ENCODE measurements at regions not wholly inside any gene's neighbourhood (a gene's known extent, or its start where the extent isn't known, plus 50 kb on each side); places are given as distances from the start of the nearest gene placed in this dataset.

DNA sequence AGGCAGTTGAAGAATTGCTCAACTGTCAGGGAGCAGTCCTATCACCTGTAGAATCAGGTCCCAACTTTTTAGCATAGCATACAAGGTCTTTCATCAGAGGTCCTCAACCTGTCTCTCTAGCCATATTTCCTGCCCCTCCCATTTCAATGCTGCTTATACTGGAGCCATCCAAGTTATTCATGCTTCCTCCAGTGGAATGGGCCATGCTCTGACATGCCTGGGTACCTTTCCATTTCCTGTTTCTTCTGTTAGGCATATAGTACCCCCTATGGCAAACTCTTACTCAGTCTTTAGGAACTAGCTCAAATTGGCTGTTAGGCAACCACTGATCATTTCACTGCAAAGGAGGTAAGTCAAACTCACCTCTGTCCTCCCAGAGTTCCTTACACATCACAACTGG, 51.0 kb upstream of the ABCA12 start:
- TF ChIP-seq FOXP1 (IDR thresholded peaks at IDR 0.05) (no peak), FOXP1 (CRISPR knock-in tag; IDR thresholded peaks at IDR 0.05) (no peak), ZNF350 (CRISPR knock-in tag; IDR thresholded peaks at IDR 0.05; ENCODE audit: borderline replicate concordance, low read depth) (no peak), POLR2A (IDR thresholded peaks at IDR 0.05; ENCODE audit: insufficient read depth in 1 of 2, low read depth in 2 of 2, low read length in 2 of 2) (no peak), SIX4 (CRISPR knock-in tag; IDR thresholded peaks at IDR 0.05) (no peak), ZNF263 (CRISPR knock-in tag; IDR thresholded peaks at IDR 0.05) (no peak), MED13 (CRISPR knock-in tag; IDR thresholded peaks at IDR 0.05) (no peak)
- TF ChIP-seq, protein P1, sequence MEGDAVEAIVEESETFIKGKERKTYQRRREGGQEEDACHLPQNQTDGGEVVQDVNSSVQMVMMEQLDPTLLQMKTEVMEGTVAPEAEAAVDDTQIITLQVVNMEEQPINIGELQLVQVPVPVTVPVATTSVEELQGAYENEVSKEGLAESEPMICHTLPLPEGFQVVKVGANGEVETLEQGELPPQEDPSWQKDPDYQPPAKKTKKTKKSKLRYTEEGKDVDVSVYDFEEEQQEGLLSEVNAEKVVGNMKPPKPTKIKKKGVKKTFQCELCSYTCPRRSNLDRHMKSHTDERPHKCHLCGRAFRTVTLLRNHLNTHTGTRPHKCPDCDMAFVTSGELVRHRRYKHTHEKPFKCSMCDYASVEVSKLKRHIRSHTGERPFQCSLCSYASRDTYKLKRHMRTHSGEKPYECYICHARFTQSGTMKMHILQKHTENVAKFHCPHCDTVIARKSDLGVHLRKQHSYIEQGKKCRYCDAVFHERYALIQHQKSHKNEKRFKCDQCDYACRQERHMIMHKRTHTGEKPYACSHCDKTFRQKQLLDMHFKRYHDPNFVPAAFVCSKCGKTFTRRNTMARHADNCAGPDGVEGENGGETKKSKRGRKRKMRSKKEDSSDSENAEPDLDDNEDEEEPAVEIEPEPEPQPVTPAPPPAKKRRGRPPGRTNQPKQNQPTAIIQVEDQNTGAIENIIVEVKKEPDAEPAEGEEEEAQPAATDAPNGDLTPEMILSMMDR (CRISPR knock-in tag; IDR thresholded peaks at IDR 0.05) = no peak

All from HepG2 (cell line).